Fibroblast of the conjunctiva (primary cell): ENCODE measurements at regions not wholly inside any gene's neighbourhood (a gene's known extent, or its start where the extent isn't known, plus 50 kb on each side); places are given as distances from the start of the nearest gene placed in this dataset.

Experiments
- DNase-seq: peaks from one replicate; pipeline ENCODE4 v3.0.0-alpha.2; 2010; ENCODE audit warnings: low read depth

DNA sequence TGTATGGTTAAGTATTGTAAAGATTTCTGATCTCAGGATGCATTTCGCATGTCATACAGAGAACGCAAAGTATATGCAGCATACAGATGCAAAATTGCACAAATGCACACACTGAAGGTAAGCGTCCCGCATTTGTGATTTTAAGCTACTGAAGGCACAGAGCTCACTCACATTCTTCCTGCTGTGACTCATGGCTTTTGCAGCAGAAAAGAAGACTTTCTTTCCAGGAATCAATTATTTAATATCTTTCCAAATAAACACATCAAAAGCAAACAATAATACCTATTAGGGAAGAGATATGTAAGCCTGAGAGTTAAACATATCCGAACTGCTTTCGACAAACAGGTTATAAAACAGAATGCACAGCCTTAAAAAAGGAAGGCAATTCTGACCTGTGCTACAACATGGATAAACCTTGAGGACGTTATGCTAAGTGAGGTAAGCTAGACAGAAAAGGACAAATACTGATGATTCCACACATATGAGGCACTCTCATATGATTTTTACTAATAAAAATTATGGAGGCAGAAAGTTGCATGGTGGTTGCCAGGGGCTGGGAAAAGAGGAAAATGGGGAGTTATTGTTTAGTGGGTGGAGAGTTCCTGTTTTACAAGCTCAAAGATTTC lies 109.0 kb downstream of the TFAP2A start:
- DNase-seq = no peak

DNA sequence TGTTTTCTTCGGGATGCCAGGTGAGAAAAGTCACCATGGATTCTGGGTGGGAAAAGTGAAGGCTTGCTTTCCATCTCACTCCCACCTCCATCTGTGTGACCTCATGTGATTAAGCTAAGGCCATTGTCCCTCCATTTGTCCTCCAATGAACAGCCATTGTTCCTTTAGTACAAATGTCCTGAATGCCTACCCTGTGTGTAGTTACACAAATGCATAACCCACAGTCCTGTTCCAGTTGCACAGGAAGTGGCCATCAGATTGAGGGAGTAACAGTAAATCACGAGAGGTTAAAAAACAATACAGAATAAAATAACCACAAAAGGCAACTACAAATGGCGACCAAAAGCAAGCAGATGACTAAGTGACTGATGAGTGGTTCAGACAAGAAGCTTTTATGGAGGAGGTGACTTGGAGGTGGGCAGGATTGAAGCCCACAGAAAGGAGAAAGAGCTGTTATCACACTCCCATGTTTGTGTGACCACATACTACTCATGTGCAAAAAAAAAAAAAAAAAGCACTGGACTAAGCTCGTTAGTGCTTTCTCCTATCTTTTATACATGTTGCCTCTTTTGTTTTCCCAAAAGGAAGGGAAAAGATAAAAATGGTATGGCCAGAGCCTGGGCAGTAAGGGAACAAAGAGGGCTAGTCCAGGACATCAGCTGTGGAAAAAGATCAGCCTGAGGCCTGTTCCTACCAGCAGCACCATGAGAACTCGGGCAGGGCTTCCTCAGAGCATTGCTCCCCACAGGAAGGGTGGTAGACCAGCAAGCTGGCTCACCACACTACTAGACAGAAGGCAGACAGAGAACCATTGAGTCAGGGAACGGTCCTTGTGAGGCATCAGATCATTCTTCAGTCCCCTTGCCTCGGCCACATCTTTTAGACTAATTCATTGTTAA lies 111.0 kb downstream of the TFAP2A start:
- no peak for DNase-seq

DNA sequence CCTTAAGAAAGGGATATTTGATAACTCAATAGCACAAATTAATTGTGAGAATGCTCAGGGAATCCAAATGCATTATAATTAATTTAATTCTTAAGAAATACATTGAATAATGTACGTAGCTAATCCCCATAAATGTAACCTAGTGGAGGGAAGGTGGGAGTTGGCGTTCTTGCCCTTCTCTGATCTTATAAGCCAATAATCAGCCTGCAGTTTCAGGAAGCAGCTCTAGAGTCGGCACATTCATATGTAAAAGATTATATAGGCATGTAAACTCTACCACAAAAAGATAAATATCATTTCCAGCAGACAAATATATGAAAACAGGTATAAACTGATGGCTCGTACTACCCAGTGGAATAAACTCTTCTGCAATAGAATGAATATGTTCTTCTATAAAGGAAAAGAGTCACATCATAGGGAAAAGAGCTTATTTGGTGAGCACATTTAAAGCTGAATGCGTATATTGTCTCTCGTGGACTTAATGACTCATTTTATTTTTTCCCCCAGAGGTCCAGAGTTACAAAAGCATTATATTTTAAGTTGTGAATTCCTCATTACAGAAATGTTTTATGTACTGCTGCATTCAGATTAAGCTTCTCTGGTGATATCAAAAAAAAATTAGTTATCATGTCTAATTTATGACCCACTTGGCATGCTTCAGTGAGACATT lies 112.2 kb downstream of the TFAP2A start:
- DNase-seq = no peak

DNA sequence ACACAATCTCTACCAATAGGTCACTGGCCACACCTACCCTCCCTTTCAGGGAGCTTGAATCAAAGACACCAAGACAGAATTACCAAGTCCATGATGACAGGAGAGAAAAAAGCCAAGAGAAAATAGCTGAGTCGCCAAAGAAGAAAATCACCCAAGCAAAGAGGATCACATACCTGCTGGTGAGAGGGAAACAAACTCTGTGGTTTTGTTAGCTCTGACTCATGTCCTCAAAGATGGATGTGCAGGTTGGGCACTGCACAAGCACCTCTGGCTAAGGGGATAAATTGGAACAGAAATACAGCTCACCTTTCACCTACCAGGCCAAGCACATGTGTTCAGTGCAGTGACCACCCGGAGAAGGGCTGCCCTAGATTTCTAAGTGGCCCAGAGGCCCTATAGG lies 114.8 kb downstream of the TFAP2A start:
- DNase-seq = no peak

DNA sequence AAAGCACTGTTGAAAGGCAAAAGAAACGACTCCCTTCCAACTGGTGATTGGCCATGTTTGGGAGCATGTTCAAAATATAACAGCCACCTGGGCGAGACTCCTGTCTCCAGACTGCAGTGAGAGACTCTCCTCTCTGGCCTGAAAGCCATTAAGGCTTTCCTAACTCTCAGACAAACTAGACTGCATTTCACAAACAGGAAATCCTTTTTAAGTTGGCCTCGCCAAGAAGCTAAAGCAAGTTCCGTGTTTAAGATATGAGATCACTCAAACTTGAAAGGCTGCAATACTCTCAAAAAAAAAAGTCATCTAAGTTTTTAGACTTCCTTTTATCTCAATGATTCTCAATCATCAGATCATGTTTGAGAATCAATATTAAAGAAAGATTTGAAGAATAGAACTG lies 117.0 kb downstream of the TFAP2A start:
- DNase-seq = no peak

GRCh38 chr6:10278746-10279145 lies 136.1 kb downstream of the TFAP2A start:
- DNase-seq = no peak

- no peak for DNase-seq
These were observed 138.1 kb downstream of the TFAP2A start for GRCh38 chr6:10276660-10277287.

DNA sequence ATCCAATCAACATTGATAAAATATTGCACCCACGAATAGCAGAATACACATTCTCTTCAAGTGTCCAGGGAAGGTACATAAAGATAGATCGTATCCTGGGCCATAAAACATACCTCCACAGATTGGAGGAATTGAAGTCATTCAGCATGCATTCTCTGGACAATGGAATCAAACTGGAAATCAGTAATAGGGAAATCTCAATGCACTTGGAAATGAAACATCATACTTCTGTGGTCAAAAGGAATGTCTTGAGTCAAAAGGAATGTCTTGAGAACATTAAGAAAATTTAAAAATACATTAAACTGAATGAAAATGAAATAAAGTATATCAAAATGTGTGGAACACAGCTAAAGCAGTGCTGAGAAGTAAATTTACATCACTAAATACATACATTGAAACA lies 138.8 kb downstream of the TFAP2A start:
- DNase-seq = no peak

DNA sequence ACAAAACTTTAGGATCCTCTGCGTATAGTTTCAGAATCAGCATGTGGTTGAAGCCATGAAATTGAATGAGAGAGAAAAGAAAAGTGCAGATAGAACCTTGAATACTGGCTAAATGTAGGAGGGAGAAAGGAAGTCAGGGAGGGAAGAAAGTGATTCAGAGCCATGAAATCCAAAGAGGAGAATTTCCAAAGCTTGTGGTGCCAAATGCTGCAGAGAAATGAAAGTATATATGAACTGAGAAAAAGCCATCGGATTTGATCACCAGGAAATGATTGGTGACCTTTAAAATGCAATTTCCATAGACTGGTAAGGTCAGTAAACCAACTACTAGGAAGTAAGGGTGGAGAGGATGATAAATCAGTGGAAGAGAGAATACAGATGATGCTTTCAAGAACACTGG lies 142.3 kb downstream of the TFAP2A start:
- DNase-seq = no peak

- no peak for DNase-seq
These were observed 142.9 kb downstream of the TFAP2A start for GRCh38 chr6:10271982-10272381.

GRCh38 chr6:10269814-10270472 lies 144.9 kb downstream of the TFAP2A start:
- DNase-seq = no peak

GRCh38 chr6:10268611-10269310 lies 146.1 kb downstream of the TFAP2A start:
- no peak for DNase-seq

- DNase-seq = no peak
These were observed 146.8 kb downstream of the TFAP2A start for GRCh38 chr6:10268111-10268510.

DNA sequence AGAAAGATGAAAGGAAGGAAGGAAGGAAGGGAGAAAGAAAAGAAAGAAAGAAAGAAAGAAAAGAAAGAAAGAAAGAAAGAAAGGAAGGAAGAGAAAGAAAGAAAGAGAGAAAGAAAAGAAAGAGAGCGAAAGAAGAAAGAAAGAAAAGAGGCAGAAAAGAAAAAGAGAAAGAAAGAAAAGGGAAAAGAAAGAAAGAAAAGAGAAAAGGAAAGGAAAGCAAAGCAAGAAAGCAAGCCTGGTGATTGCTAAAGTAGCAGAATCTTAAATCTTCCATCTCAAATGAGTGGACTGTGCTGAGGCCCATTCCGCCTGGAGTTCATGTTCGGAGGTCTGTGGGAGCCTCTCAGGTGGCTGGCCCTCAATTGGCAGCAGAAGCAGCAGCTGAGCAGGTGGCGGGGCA lies 148.4 kb downstream of the TFAP2A start:
- no peak for DNase-seq

GRCh38 chr6:10266061-10266460 lies 148.8 kb downstream of the TFAP2A start:
- no peak for DNase-seq

- DNase-seq = no peak
These were observed 152.4 kb downstream of the TFAP2A start for GRCh38 chr6:10262505-10262904.

GRCh38 chr6:10259671-10260070 lies 155.2 kb downstream of the TFAP2A start:
- no peak for DNase-seq

DNA sequence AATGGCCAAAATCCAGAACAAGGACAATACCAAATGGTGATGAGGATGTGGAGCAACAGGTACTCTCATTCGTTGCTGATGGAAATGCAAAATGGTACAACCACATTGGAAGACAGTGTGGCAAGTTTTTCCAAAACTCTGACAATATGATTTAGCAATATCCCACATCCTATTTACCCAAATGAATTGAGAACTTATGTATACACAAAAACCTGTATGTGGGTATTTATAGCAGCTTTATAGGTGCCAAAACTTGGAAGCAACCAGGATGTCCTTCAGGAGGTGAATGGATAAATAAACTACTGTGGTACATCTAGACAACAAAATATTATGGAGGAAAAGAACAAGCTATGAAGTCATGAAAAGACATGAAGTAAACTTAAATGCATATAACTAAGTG lies 156.5 kb downstream of the TFAP2A start:
- DNase-seq = no peak

- DNase-seq = no peak
These were observed 158.7 kb downstream of the TFAP2A start for GRCh38 chr6:10256113-10256690.

GRCh38 chr6:10250655-10251220 lies 164.1 kb downstream of the TFAP2A start:
- no peak for DNase-seq

DNA sequence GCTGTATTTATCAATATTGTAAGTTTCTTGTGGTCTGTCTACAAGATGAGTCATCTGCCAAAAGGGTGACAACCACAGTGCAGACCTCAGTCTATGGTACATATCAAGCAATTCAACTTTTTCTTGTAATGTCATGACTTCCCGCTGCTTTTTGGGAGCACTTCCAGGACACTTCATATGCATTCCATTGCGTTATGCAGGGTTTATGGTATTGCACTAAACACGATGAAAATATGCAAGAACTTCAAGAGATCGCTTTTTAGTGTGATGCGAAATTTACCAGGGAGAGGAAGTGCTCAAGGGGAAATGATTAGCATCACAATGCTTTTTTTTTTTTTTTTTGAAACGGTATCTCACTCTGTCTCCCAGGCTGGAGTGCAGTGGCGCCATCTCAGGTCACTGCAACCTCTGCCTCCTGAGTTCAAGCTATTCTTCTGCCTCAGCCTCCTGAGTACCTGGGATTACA lies 166.5 kb downstream of the TFAP2A start:
- DNase-seq = no peak
